Small intestine (tissue), 7 donors: ENCODE measurements at regions not wholly inside any gene's neighbourhood (a gene's known extent, or its start where the extent isn't known, plus 50 kb on each side); places are given as distances from the start of the nearest gene placed in this dataset.
"Not testable (repeated sequence)": the region's sequence is repeated elsewhere in the genome, so short reads cannot be mapped to it uniquely, and the experiment has no call there.

Experiments
- DNase-seq, 2 donors: peaks; one replicate each; pipeline versions ENCODE4 v3.0.0 to v3.0.0-alpha.2; 2013
- FAIRE-seq: peaks from 2 replicates; lab custom pipeline; 2012; peaks lifted over from hg19 to GRCh38; lab: Jason Lieb, UNC
- H3K27ac ChIP-seq, 3 donors: one replicate each; pipeline ENCODE4 v1.5.1; 2013; ENCODE audit warnings: low read length in 2 of 3, mild to moderate bottlenecking in 2 of 3, control low read depth in 1 of 3, inconsistent platforms in 1 of 3, low read depth in 1 of 3, moderate library complexity in 1 of 3
- H3K27me3 ChIP-seq, 3 donors: one replicate each; pipeline ENCODE4 v1.6.1; 2013; ENCODE audit warnings: low read length in 3 of 3, inconsistent platforms in 1 of 3; ENCODE audit not compliant: control insufficient read depth in 3 of 3, insufficient read depth in 3 of 3
- H3K36me3 ChIP-seq, 3 donors: one replicate each; pipeline ENCODE4 v1.6.1; 2013; ENCODE audit warnings: low read length in 3 of 3, inconsistent platforms in 1 of 3, low read depth in 1 of 3, mild to moderate bottlenecking in 1 of 3, moderate library complexity in 1 of 3; ENCODE audit not compliant: control insufficient read depth in 3 of 3, insufficient read depth in 2 of 3
- H3K4me1 ChIP-seq, 3 donors: one replicate each; pipeline ENCODE4 v1.6.1; 2013; ENCODE audit warnings: low read length in 2 of 3, inconsistent platforms in 1 of 3, low read depth in 1 of 3, mild to moderate bottlenecking in 1 of 3, moderate library complexity in 1 of 3; ENCODE audit not compliant: control insufficient read depth in 3 of 3, insufficient read depth in 2 of 3
- H3K4me3 ChIP-seq, 3 donors: one replicate each; pipeline ENCODE4 v1.5.1; 2013; ENCODE audit warnings: low read length in 3 of 3, control low read depth in 1 of 3, inconsistent platforms in 1 of 3, low read depth in 1 of 3, mild to moderate bottlenecking in 1 of 3, moderate library complexity in 1 of 3
- H3K9me3 ChIP-seq, 2 donors: one replicate each; pipeline ENCODE4 v1.6.1; 2013; ENCODE audit warnings: low read depth in 1 of 2, low read length in 1 of 2; ENCODE audit not compliant: control insufficient read depth in 2 of 2, insufficient read depth in 1 of 2
- WGBS, 3 donors: extraction: QIAGEN DNeasy Blood & Tissue Kit; methylation state at CpG; one replicate each; pipeline ENCODE4 v1.1.7; 2013; 5-methylcytosine and 5-hydroxymethylcytosine counted together
- donor health status: healthy with polysubstance abuse.
- donor health status: control.
- donor health status: control.
- donor health status: Bipolar disorder and iron deficiency.
- donor health status: healthy.

DNA sequence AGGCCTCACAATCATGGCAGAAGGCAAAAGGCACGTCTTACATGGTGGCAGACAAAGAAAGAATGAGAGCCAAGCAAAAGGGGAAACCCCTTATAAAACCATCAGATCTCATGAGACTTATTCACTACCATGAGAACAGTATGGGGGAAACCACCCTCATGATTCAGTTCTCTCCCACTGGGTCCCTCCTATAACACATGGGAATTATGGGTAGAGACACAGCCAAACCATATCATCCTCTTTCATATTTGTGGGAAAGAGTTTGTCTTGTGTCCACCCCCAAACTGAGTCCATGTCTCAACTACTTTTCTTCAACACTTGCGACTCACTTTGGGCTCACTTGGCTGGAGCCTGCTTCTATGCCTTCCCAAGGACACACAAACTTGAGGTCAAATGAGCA lies 162.5 kb downstream of the TTC8 start:
- not testable (repeated sequence) for FAIRE-seq, H3K36me3 ChIP-seq, H3K27ac ChIP-seq, H3K4me1 ChIP-seq, DNase-seq, H3K4me3 ChIP-seq, H3K27me3 ChIP-seq
- WGBS, 3 donors, result 60 to 80% (median 78%) methylated on average over 2 of the region's 2 CpGs
- H3K9me3 ChIP-seq, result peaks cover 0 to 13% of the 10 kb centered on the region in 2 donors

DNA sequence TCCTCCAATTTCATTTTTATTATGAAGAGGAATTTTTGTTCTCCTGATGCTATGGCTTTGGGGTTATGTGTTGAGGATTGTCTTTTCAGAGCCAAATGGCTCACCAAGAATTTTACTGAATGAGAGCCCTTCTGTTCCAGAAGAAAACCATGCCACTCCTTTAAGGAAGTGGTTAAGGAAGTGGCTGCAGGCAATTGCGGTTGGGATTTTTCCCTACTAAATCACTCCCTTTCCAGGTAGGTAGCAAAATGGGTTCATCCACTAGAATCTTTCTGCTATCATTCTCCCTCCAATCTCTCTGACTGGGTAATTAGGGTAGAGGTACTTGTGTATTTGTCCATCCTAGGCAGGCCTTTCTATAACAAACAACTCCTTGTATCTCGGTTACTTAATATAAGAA lies 163.1 kb downstream of the TTC8 start:
- 53 to 72% (median 63%) methylated on average over 2 of the region's 2 CpGs for WGBS, 3 donors
- Histone ChIP-seq H3K36me3 (no peaks in the 10 kb centered on the region), H3K9me3 (peaks cover 0 to 17% of the 10 kb centered on the region in 2 donors), H3K27me3 (peaks cover 0 to 6% (median 0%) of the 10 kb centered on the region in 3 donors), H3K4me1 (no peaks in the 10 kb centered on the region), H3K4me3 (no peak overlapping the region), H3K27ac (no peak overlapping the region)
- DNase-seq, result no peak
- FAIRE-seq, result no peak

GRCh38 chr14:88989911-88990310 lies 165.5 kb downstream of the TTC8 start:
- WGBS, 3 donors, result 88 to 94% (median 92%) methylated on average over 1 of the region's 1 CpG
- H3K9me3 ChIP-seq, result peaks cover 0 to 20% of the 10 kb centered on the region in 2 donors
- no peak for FAIRE-seq
- no peak overlapping the region for H3K27ac ChIP-seq
- H3K4me1 ChIP-seq, result no peaks in the 10 kb centered on the region
- H3K36me3 ChIP-seq, result no peaks in the 10 kb centered on the region
- no peak overlapping the region for H3K4me3 ChIP-seq
- DNase-seq, result no peak
- H3K27me3 ChIP-seq, result no peaks in the 10 kb centered on the region

- H3K4me1 ChIP-seq, result no peaks in the 10 kb centered on the region
- no peak for FAIRE-seq
- no peaks in the 10 kb centered on the region for H3K36me3 ChIP-seq
- WGBS, 3 donors, result 69 to 89% (median 85%) methylated on average over 1 of the region's 1 CpG
- no peaks in the 10 kb centered on the region for H3K27me3 ChIP-seq
- no peak overlapping the region for H3K27ac ChIP-seq
- no peak overlapping the region for H3K4me3 ChIP-seq
- H3K9me3 ChIP-seq, result peaks cover 0 to 19% of the 10 kb centered on the region in 2 donors
- no peak for DNase-seq
These were observed 166.4 kb downstream of the TTC8 start for GRCh38 chr14:88990856-88991255.

DNA sequence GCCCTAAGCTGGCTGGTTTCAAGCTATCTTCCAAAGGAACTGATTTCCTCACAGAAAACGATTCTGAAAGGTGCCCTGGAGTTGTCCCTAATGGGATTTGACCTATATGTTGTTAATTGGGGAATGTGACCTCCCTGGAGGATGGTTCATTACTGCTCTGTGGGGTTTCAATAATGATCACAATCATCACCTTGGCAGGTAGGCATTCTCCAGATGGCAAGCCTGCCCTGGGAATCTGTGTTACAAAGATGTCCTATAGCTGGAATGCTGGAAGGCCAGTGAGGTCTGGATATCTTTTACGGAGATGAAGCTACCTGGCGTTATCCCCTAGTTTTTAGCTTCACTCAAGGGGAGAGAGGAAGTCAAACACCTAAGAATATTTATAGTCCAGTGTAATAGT lies 167.6 kb downstream of the TTC8 start:
- DNase-seq, result no peak
- FAIRE-seq, result no peak
- H3K4me3 ChIP-seq, result no peak overlapping the region
- H3K27me3 ChIP-seq, result no peaks in the 10 kb centered on the region
- H3K27ac ChIP-seq, result no peak overlapping the region
- 61 to 68% (median 66%) methylated on average over 3 of the region's 3 CpGs for WGBS, 3 donors
- H3K4me1 ChIP-seq, result no peaks in the 10 kb centered on the region
- H3K36me3 ChIP-seq, result no peaks in the 10 kb centered on the region
- H3K9me3 ChIP-seq, result peaks cover 0 to 14% of the 10 kb centered on the region in 2 donors

DNA sequence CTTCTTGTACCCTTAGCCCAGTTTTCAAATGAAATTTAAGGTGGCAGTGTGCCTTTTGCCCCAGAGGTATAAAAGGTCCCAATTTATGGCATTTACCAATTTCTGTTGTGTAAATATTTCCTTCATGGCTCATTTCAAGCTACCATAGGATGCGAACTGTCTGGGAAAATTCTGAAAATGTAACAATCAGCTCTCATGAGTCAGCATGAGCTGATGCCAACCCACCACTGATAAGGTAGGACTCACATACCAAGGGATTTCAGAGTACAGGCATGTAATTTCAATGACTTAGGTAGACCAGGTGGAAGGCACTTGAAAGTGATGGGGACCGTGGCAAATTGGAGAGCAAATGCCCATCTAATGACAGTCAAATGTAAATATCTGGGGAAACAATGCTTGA lies 169.5 kb downstream of the TTC8 start:
- FAIRE-seq (no peak), DNase-seq (no peak)
- Histone ChIP-seq H3K9me3 (peaks cover 0 to 7% of the 10 kb centered on the region in 2 donors), H3K4me1 (no peaks in the 10 kb centered on the region), H3K27me3 (no peaks in the 10 kb centered on the region), H3K27ac (no peak overlapping the region), H3K36me3 (no peaks in the 10 kb centered on the region), H3K4me3 (no peak overlapping the region)
- 49 to 73% (median 49%) methylated on average over 2 of the region's 2 CpGs for WGBS, 3 donors

DNA sequence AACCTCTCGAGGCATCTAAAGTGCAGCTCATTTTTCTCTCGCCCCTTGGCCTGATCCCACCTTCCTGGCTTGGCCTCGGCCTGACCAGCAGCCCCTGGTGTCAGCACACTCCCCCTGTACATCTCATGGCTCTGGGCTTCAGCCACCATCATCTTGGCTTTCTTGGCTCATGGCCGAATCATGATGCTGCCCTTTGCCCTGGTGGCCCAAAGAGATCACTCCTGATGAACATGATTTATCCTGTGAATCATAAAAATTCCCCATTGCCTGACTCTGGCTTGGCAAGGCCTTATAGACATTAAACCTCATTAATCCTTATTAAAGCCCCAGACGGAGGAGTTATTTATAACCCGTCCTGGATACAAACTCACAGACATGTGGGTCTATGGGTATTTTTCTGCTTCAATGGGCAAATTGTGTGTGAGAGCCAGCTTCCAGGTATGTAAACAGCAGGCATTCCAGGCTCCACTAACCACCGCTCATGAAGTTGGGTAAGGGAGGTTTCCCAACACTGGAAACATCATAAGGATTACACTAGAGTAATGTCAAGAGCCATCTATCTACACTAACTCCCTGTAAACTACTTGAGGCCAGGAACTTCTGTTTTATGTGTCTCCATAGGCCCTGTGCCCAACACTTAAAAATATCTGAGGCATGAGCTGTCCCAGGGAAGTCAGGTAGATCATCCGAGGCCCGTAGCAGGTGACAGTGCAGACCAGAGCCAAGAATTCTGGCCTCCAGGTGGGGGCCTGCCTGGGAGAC lies 171.2 kb downstream of the TTC8 start:
- no peaks in the 10 kb centered on the region for H3K36me3 ChIP-seq
- no peak overlapping the region for H3K4me3 ChIP-seq
- no peak overlapping the region for H3K27ac ChIP-seq
- H3K4me1 ChIP-seq, result no peaks in the 10 kb centered on the region
- no peak for DNase-seq
- peaks cover 0 to 7% of the 10 kb centered on the region in 2 donors for H3K9me3 ChIP-seq
- FAIRE-seq, result no peak
- no peaks in the 10 kb centered on the region for H3K27me3 ChIP-seq
- 58 to 75% (median 60%) methylated on average over 9 of the region's 9 CpGs for WGBS, 3 donors

DNA sequence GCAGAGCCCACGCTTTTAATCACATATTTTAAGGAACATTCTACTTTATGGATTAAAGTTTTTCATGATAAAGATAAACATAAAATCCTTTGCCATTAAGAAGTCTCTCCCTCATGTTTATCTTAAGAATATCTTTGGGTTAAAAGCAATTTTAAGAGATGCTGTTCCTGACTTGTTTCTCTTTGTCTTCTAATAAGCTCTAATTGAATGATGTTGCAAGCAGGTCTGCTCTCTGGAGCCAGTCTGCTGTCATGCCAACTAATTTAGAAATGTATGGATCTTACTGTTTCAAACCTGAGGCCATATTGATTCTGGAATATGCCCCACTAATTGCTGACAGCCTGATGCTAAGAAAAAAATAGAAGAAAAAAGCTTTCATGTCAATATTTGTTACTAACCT lies 173.6 kb downstream of the TTC8 start:
- DNase-seq, result no peak
- Histone ChIP-seq H3K36me3 (no peaks in the 10 kb centered on the region), H3K27ac (no peak overlapping the region), H3K4me3 (no peak overlapping the region), H3K4me1 (no peaks in the 10 kb centered on the region), H3K27me3 (no peaks in the 10 kb centered on the region), H3K9me3 (no peaks in the 10 kb centered on the region)
- no peak for FAIRE-seq
- WGBS, 3 donors, result 65 to 72% (median 68%) methylated on average over 1 of the region's 1 CpG

GRCh38 chr14:88999137-88999536 lies 174.7 kb downstream of the TTC8 start:
- H3K27me3 ChIP-seq, result no peaks in the 10 kb centered on the region
- no peak overlapping the region for H3K27ac ChIP-seq
- no peaks in the 10 kb centered on the region for H3K9me3 ChIP-seq
- WGBS, 3 donors, result 84 to 88% (median 85%) methylated on average over 5 of the region's 5 CpGs
- no peak for FAIRE-seq
- no peak overlapping the region for H3K4me3 ChIP-seq
- H3K4me1 ChIP-seq, result peaks cover 0 to 6% (median 0%) of the 10 kb centered on the region in 3 donors
- H3K36me3 ChIP-seq, result no peaks in the 10 kb centered on the region
- no peak for DNase-seq
